NCI-H82 (cell line): ENCODE measurements at regions not wholly inside any gene's neighbourhood (a gene's known extent, or its start where the extent isn't known, plus 50 kb on each side); places are given as distances from the start of the nearest gene placed in this dataset.
"Not testable (repeated sequence)": the region's sequence is repeated elsewhere in the genome, so short reads cannot be mapped to it uniquely, and the experiment has no call there.

Experiments used
- DNase-seq: peaks from one replicate; lab custom pipeline; 2025; lab: John Stamatoyannopoulos, UW

GRCh38 chr9:126056312-126057021 is 270.2 kb upstream of the MVB12B start:
- DNase-seq, result peak; percentile 45

DNA sequence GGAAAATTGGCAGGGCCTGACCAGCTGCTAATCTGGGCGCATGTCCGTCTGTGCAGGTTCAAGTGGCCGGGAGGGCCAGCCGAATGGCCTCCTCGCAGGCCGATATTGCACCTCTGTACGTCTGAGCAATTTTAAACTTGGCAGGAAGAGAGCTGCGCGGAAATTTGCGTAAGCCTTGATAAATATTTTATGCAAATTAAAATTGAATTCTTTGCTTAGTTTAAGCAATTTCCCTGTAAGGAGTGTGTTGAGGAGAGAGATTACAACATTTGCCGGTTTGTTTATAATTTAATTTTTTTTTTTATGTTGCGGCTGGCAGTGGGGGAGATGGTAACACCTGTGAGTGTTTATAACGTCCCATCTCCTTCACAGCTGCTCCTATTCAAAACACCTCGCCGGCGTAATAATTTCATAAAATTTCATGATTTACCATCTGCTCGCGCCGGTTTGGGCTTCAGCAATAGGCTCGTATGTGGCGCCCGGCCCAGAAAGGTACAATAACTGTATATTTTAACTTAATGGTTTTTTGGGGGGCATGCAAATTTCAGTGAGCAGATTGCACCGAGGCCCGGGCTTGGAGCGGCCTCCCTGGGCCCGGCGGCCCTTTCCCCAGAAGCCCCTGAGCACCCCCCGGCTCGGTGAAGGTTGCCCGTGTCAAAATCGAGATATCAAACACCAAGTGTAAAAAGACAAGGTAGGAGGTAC is 269.4 kb upstream of the MVB12B start:
- DNase-seq, result peak; percentile 79

DNA sequence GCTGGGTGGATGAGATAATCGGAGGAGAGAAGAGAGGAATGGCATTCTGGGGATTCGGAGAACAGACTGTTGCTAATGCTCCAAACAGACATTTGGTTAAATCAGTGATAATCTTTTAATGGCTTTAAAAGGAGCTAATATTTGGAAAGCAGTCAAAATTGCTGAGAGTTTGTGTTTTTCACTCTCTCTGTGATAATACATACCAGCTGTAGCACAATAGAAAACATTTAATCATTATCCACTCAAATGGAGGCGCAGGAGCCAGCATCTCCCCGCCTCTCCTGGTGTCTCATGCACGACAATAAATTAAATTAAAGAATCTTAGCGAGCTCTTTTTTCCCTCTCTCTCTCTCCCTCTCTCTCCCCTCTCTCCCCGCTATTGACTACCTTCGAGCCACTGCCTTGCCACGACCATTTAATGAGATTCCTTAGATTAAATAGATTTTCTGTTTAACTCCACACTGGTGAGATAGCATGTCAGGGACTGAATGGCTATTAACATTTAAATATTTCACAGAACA is 268.6 kb upstream of the MVB12B start:
- DNase-seq, result peak; percentile 95

GRCh38 chr9:126058591-126058990 is 268.0 kb upstream of the MVB12B start:
- peak; percentile 74 for DNase-seq

DNA sequence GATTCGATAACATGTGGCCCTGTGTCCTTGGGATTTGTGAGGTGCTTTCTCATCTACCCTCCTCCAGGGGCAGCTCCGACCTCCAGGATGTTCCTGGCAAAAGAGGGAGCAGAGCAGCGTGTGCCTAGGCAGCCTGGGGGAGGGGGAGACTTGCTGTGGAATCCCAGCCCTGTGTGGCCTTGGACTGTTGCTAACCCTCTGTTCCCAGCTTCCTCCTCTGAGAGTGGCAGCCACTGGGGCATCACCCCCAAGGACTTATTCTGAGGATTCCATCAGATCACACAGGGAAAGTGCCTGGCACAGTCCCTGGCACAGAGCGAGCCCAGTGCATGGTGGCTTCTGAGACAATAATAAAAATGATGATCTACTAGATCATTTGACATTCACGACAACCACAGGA is 265.1 kb upstream of the MVB12B start:
- DNase-seq, result no peak

GRCh38 chr9:126062158-126062886 is 264.3 kb upstream of the MVB12B start:
- DNase-seq, result no peak

DNA sequence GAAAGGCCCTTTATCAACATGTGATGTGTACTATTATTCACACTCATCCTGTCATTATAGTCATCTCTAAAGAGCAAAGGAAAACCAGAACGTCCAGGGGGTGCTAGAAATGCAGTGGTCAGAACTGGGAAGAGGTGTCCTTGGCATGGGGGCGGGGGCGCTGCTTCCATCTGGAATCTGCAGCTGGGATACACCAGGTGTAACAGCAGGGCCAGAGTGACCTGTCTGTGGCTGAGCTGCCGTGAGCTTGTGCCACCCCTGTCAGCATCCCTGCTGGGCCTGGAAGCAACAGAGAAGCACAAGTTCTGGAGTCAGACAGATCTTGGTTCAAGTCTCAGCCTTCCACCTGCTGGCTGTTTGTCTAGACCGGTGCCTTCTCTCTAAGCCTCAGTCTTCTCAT is 263.3 kb upstream of the MVB12B start:
- no peak for DNase-seq

DNA sequence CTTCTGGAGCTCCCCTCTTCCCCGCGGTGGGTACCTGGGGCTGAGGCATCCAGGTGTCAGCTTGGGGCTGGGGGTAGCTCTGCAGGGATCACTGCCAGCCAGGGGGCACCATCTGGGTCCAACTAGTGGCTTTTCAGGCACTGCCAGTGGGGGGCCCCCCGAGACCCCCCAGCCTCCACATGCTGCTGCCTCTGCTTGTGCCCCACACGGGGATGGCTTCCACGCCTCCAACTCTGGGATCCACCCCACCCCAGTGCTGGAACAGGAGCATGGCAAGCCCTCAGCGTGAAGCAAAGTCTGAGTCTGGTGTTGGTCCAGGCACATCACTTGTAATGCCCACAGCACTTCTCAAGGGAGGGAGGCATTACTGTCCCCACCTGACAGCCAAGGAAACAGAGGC is 260.5 kb upstream of the MVB12B start:
- no peak for DNase-seq

DNA sequence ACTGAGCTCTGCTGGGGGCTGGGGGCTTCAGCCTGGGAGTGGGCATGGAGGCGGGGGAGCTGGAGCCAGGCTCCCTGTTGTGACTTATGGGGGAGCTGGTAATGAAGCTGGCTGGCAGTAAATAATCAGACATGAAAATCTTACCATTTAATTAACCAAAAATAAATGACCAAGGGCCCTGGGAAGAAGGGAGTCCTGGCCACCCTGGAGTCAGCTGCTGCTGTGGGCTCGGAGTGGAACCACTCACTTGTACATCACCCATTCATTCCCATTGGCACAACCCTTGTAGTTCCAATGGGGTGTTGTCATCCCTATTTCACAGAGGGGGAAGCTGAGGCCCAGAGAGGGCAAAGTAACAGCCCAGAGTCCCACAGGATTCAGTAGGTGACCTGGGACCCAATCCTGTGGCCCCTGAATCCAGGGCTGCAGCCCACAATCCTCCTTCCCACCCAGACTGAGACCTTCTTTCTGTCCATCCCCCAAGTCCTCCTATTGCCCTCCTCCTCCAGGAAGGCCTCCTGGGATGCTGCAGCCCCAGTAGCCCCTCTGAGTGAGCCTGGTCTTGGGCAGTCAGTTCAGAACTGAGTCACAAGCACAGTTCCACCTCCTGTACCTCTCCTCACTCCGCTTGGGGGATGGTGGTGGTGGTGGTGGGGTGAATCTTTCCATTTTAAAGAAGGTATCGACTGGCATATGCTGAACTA is 259.4 kb upstream of the MVB12B start:
- DNase-seq, result no peak

DNA sequence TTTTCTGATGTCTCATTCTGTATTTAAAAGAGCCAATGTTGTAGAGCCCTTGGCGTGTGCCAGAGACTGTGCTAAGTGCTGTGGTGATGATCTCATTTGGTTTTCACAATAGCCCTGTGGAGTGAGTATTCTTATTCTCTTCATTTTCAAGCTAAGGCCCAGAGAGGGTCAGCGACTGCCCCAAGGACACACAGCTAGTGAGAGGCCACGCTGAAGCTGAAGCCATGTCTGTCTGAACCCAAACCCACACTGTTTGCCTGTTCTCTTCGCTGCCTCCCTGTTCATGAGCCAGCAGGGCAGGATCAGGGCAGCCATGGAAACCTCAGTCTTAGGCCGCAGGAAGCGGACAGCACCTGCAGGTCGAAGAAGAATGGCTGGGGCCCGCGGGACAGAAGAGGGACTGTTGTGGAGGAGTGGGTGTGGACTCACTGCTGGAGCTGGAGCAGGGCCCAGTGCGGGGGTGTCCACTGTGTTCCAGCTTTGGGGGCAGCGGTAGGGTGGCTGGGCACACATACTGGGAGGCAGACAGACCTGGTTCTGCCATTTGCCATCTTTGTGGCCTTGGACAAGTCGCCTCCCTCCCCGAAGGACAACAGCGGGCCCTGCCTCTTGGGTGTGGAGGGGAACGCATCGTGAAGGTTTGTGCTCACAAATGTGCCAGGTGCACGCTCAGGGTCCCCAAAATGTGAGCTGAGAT is 257.9 kb upstream of the MVB12B start:
- DNase-seq, result no peak

- no peak for DNase-seq
Measured at GRCh38 chr9:126069400-126069955, 257.2 kb upstream of the MVB12B start.

DNA sequence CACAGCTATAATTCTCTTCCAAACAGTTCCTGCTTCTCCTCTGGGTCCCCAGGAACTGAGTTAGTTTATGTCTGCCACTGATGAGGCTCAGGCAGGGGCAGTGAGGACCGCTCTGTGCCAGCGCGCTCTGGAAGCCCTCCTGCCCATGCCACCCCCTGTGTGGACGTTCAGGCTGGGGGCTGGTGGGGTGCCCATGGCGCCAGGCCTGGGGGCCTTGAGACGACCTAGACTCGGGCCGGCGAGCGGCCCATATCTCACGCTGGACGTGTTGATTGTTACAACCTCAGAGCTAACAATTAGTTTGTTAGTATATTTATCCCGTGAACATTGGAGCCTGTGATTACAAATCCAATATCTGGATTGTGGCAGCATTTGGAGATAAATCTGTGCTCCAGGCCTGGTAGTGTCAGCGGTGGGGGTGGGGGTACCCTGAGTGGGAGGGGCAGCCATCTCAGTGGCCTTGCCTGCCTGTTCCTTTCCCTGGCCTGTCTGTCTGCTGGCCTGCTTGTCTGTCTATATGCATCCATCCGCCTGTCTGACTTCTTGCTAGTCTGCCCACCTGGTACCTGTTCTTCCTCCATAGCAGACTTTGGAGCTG is 256.5 kb upstream of the MVB12B start:
- DNase-seq, result no peak

- no peak for DNase-seq
Measured at GRCh38 chr9:126071076-126071750, 255.4 kb upstream of the MVB12B start.

DNA sequence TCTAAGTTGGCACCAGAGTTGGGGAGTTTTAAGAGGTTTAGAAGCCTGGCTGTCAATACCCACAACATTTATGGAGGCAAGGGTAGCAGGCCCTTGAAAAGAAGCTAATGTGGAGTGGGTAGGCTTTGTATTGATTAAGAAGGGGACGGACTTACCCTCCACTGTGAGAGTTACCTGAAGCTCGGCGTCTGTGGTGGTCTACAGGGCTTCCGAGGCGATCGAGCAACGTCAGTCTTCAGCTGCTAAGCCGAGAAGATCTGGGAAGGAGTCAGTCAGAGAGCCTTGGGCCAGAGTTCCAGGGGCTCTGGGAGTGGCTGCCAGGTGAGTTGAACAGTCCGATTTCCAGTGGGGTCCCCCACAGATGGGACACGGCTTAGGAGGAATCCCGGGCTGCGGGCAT is 249.0 kb upstream of the MVB12B start:
- not testable (repeated sequence) for DNase-seq

DNA sequence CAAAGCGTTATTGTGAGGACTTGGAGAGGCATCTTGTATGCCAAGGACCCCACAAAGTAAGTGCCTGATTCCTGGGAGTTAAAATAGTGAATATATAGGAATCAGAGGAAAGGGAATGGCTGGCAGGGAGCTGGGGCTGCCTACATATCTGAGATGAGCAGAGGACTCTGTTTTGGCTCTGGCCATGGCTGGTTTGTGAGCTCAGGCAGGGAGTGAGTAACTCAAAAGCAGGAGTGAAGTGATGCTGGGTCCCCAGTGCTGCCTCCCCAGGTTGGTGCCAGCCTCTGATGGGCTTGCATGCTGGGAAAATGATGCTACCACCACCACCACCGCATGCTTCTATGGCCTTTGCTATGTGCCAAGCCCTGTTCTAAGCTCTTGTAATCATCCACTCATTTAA is 246.0 kb upstream of the MVB12B start:
- DNase-seq, result no peak

- DNase-seq, result no peak
Measured at GRCh38 chr9:126081746-126082145, 244.9 kb upstream of the MVB12B start.

DNA sequence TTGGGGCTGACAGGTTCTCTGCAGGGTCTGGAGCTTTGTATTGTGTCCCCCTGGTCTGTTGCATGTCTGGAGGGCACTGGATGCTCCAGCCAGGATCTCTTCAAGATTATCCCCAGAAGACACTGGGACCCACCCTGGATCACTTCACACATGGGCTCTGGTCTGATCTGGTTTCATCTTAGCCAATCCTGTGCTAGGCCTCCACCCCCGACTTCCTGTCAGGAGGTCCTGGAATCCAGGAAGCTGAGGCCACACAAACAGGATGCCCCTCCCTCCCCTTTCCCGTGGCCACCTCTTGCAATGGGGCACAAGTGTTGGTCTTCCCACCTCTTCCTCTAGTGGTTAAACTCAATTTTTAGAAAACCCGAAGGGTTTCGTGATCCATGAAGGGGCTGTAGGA is 242.6 kb upstream of the MVB12B start:
- DNase-seq, result no peak

- DNase-seq, result no peak
Measured at GRCh38 chr9:126084696-126085095, 241.9 kb upstream of the MVB12B start.

GRCh38 chr9:126085170-126085569 is 241.5 kb upstream of the MVB12B start:
- DNase-seq, result no peak

DNA sequence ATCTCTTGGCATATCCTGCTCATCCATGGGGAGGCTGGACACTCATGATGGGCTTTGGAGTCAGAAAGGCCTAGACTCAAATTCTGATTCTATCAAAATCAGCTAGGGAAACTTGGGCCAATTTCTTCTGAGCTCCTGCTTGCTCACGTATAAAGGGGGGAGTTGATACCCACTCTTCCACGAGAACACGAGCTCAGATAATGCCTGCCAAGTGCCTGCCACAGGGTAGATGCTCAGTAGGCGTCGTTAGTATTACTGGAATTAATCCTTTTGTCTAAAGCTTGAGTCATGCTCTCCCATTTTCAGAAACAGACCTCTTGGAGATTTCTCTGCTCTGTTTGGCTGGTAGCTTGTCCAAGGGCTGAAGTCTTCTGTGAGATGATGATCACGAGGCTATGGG is 238.3 kb upstream of the MVB12B start:
- DNase-seq, result no peak
